Lower leg skin (tissue), 4 donors: ENCODE measurements at regions not wholly inside any gene's neighbourhood (a gene's known extent, or its start where the extent isn't known, plus 50 kb on each side); places are given as distances from the start of the nearest gene placed in this dataset.

Experiments used
- DNase-seq, 2 donors: peaks; one replicate each; pipeline ENCODE4 v3.0.0-alpha.2; 2019; ENCODE audit warnings: low spot score in 2 of 2
- H3K4me3 ChIP-seq: fragments of 200-600 bp; sonication (generic); 2 replicates; pipeline ENCODE4 v1.5.1; 2017; ENCODE audit warnings: mild to moderate bottlenecking, low read depth; ENCODE audit not compliant: poor library complexity, severe bottlenecking
- POLR2A ChIP-seq, 2 donors: fragments of 450-650 bp; IDR thresholded peaks; one replicate each; pipeline ENCODE4 v1.6.1; 2016 to 2017; ENCODE audit warnings: antibody characterized with exemption in 2 of 2, mild to moderate bottlenecking in 1 of 2, moderate library complexity in 1 of 2
- WGBS, 2 donors: methylation state at CpG; one replicate each; pipeline ENCODE4 v1.1.5; 2018; 5-methylcytosine and 5-hydroxymethylcytosine counted together
- intact Hi-C: fragments of 100-400 bp; cut with DNase I; formaldehyde crosslinking; loops from one replicate; pipeline ENCODE4 v1.15.0; 2023; ENCODE audit warnings: low total_unique reads
- TF ChIP-seq, protein P1 (sequence below), 3 donors: fragments of 450-650 bp; IDR thresholded peaks; one replicate each; pipeline ENCODE4 v1.5.1; 2016; ENCODE audit warnings: antibody characterized with exemption in 3 of 3, mild to moderate bottlenecking in 3 of 3, moderate library complexity in 2 of 3

DNA sequence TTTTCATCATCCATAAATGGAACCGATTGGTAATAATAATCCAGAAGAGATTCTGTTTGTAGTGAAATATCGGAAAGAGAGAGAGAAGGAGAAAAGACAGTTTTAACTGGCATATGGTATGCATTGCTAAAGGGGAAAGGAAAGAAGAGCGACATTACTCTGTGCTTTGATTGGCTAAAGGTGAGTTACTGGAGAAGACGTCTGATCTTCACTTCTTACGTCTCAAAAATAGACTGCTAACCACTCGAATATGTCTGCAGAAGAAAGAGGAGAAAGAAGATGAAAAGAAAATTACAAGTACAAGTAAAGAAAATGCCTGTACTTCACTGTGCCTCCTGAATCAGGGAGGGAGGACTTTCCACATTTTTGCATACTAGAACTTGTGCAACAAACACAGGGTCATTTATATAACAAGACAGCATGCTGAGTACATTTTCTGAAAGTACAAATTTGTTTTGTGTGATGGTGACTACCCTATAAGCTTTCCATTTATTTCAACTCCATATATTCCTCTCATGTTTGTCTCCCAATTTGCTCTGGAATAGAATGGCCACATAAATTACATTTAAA is 787.2 kb downstream of the RNF144A start:
- TF ChIP-seq POLR2A (IDR thresholded peaks at IDR 0.05), result no peak
- TF ChIP-seq, protein P1, sequence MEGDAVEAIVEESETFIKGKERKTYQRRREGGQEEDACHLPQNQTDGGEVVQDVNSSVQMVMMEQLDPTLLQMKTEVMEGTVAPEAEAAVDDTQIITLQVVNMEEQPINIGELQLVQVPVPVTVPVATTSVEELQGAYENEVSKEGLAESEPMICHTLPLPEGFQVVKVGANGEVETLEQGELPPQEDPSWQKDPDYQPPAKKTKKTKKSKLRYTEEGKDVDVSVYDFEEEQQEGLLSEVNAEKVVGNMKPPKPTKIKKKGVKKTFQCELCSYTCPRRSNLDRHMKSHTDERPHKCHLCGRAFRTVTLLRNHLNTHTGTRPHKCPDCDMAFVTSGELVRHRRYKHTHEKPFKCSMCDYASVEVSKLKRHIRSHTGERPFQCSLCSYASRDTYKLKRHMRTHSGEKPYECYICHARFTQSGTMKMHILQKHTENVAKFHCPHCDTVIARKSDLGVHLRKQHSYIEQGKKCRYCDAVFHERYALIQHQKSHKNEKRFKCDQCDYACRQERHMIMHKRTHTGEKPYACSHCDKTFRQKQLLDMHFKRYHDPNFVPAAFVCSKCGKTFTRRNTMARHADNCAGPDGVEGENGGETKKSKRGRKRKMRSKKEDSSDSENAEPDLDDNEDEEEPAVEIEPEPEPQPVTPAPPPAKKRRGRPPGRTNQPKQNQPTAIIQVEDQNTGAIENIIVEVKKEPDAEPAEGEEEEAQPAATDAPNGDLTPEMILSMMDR (IDR thresholded peaks at IDR 0.05), result no peak
- no peak for DNase-seq
- WGBS, 2 donors, result 43 to 49% methylated on average over 6 of the region's 6 CpGs
- H3K4me3 ChIP-seq, result no peak overlapping the region
- intact Hi-C loops, result no loop called here

DNA sequence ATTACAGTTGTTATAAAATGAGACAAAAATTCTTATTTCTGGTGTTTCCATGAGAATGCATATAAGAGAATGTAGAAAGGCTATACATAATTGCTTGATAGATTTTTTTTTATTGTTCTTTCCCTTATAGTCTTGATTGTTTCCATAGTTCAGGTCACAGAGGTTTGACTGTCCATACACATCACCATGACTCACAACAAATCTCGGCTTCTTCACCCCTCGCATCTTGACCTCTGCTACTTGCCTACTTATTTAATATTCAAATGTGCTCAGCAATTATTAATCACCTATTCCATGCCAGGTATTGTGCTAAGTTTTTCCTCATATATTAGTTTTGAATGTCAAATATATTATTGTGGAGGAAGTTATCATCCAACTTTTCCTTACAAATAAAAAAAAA is 789.6 kb downstream of the RNF144A start:
- 89 to 93% methylated on average over 2 of the region's 2 CpGs for WGBS, 2 donors
- DNase-seq, result no peak
- intact Hi-C loops, result no loop called here
- no peak for TF ChIP-seq POLR2A (IDR thresholded peaks at IDR 0.05)
- TF ChIP-seq, protein P1 (IDR thresholded peaks at IDR 0.05), result no peak
- H3K4me3 ChIP-seq, result no peak overlapping the region

DNA sequence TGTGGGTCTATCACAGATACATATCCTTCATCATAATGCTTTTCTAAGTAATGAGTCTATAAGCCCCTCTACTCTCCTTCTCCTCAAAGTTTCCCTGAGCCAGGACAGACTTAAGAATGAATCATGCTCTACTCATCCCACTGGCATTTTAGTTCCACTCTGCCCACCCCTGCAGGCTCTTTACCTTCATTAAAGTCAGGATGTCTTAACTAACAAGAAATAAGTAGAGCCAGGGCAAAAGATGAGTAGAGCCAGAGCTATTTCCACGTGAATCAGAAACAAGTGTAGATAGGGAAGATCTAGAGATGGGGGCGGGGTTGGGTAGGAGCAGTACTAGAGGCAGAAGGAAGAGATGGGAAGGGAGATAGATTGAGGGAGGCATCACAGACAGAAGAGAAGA is 790.5 kb downstream of the RNF144A start:
- WGBS, 2 donors, result 70 to 77% methylated on average over 2 of the region's 2 CpGs
- intact Hi-C loops, result no loop called here
- no peak overlapping the region for H3K4me3 ChIP-seq
- DNase-seq, result no peak
- TF ChIP-seq, protein P1 (IDR thresholded peaks at IDR 0.05), result no peak
- no peak for TF ChIP-seq POLR2A (IDR thresholded peaks at IDR 0.05)

DNA sequence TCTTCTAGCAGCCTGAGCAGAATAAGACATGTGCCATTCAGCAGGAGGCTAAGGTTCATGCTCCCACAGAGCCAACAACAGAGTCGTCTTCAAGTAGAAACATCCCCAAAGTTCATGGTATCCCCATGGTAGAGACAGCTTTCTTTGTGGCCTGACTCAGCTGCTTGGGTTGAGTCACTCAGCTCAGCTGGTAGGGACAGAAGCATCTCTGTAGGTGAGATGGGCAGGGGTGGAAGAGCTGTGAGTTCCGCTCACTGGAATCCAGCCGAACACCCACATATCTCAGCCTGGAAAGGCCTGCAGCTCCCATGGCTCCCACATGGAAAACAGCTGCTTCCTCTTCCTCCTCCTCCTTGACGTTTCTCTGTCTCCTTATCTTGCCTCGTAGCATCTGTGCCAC is 792.7 kb downstream of the RNF144A start:
- intact Hi-C loops, result no loop called here
- H3K4me3 ChIP-seq, result no peak overlapping the region
- no peak for TF ChIP-seq POLR2A (IDR thresholded peaks at IDR 0.05)
- TF ChIP-seq, protein P1 (IDR thresholded peaks at IDR 0.05), result no peak
- DNase-seq, result no peak
- 62 to 72% methylated on average over 5 of the region's 5 CpGs for WGBS, 2 donors

DNA sequence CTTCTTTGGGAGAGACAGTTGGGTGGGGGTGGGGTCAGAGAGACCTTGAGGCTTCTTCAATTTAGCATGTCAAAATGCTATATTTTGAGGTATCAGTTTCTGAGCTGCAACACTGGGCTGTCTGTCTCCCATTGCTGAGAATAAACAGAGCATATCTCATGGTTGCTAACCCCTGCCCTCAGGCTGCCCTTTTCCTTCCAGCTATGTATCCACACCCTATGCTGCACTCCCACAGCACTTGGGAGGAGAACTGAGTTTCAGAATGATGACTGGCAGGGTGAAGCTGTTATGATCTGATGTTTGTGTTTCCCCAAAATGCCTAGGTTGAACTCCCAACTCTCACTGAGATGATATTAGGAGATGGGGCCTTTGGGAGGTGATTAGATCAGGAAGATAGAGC is 794.0 kb downstream of the RNF144A start:
- intact Hi-C loops, result no loop called here
- no peak for DNase-seq
- H3K4me3 ChIP-seq, result no peak overlapping the region
- no peak for TF ChIP-seq POLR2A (IDR thresholded peaks at IDR 0.05)
- TF ChIP-seq, protein P1 (IDR thresholded peaks at IDR 0.05), result no peak

DNA sequence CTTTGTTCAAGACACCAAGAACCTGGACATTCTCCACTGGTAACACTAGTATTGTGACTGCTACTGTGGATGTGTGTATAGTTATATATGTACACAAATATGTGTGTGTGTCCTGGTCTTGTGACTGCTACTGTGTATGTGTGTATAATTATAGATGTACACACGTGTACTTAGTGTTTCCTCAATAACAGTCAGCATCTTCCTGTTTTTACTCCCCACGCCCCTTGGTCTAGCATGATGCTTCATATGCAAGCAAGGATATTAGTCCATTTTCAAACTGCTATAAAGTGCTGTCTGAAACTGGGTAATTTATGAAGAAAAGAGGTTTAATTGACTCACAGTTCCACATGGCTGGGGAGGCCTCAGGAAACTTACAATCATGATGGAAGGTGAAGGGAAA is 802.7 kb downstream of the RNF144A start:
- WGBS, 2 donors, result 76 to 81% methylated on average over 2 of the region's 2 CpGs
- intact Hi-C loops, result no loop called here
- H3K4me3 ChIP-seq, result no peak overlapping the region
- DNase-seq, result no peak
- TF ChIP-seq POLR2A (IDR thresholded peaks at IDR 0.05), result no peak
- TF ChIP-seq, protein P1 (IDR thresholded peaks at IDR 0.05), result no peak
